HPDE6-E6E7 (cell line): ENCODE measurements at regions not wholly inside any gene's neighbourhood (a gene's known extent, or its start where the extent isn't known, plus 50 kb on each side); places are given as distances from the start of the nearest gene placed in this dataset.
"Not testable (repeated sequence)": the region's sequence is repeated elsewhere in the genome, so short reads cannot be mapped to it uniquely, and the experiment has no call there.

Experiments used
- DNase-seq: peaks from one replicate; pipeline ENCODE4 v3.0.0; 2011; ENCODE audit warnings: missing footprints; ENCODE audit errors: extremely low spot score

DNA sequence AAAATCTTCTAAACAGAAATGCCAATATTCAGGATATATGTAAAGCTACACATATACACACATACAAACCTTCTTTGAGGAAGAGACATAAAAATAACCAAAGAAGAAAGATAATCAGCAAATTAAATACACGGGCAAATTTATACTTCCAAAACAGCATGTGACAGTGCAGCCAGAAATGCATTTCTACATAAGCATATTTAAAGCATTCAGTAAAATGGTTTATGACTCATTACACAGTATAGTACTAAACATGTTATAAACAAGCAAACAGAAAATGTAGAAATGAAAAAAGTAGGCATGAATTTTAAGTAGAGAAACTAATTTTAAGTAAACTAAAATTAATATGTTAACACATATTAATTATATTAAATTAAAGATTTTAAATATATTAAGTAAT, 1717.2 kb downstream of the OTOL1 start:
- DNase-seq: no peak

- no peak for DNase-seq
Measured at GRCh38 chr3:163196815-163197374, 1700.3 kb downstream of the OTOL1 start.

DNA sequence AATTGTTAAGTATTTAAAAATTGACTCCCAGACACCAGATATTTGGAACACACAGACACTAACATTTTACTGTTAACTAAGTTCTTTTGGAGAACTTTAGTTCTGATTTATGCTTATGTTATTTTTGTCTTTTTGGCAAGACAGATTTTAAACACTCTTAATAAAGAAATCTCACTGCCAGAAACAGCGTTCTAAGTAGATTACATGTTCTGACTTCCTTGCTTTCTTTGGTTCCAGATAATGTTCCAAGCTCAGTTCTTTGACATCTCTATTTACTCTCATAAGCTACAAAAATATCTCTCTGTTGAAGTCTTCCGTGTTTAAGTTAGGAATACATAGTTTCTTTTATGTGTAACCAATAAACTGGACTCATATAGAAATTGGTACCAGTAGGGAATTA, 1699.6 kb downstream of the OTOL1 start:
- DNase-seq: no peak

DNA sequence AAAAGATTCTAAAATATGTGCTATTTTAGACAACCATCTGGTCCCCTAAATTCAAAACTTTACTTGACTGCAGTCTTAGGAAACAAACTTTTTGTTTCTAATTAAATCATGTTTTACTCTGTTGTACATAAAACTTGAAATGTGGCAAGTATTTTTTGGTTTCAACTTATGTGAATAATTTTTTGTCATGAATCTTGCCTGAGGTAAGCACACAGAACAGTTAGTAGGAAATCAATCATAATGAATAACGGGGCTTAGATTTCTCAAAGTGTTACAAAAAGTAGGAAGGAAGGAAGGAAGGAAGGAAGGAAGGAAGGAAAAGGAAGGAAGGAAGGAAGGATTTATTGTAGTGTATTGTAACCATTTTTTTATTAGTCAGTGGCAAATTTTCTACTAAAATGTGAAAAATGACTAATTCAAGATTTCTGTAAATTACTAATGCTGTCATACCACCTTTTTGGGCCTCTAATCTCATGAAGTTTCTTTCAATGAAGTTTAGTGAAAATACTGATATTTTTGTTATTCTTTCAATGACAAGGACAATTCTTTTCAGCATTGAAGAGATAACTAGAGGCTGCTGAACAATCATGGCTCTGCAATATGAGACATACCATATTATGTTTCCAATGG, 1689.2 kb downstream of the OTOL1 start:
- no peak for DNase-seq

- no peak for DNase-seq
Measured at GRCh38 chr3:163175970-163176369, 1679.4 kb downstream of the OTOL1 start.

DNA sequence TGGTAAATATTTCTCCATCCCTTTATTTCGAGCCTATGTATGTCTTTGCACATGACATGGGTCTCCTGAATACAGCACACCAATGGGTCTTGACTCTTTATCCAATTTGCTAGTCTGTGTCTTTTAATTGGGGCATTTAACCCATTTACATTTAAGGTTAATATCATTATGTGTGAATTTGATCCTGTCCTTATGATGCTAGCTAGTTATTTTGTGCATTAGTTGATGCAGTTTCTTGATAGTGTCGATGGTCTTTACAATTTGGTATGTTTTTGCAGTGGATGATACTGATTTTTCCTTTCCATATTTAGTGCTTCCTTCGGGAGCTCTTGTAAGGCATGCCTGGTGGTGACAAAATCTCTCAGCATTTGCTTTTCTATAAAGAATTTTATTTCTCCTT, 1675.9 kb downstream of the OTOL1 start:
- DNase-seq: not testable (repeated sequence)

- DNase-seq: no peak
Measured at GRCh38 chr3:163166197-163166596, 1669.6 kb downstream of the OTOL1 start.

DNA sequence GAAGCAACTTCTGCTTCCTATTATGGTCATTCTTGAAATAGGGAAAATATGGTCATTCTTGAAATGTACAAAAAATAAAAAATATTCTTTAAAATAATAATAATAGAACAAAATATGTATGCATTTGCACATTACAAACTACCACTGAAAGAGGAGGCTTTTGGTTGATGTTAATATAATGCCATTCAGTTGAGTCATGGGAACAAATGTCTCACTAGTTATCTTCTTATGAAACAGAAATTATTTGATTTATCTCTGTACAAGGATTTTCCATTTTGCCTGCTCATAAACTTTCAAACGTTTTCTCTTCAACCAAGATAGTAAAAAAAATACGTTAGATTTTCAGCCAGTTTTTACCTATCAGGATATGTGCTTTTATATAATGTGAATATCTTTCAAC, 1662.7 kb downstream of the OTOL1 start:
- no peak for DNase-seq

GRCh38 chr3:163139600-163139999, 1643.0 kb downstream of the OTOL1 start:
- no peak for DNase-seq

DNA sequence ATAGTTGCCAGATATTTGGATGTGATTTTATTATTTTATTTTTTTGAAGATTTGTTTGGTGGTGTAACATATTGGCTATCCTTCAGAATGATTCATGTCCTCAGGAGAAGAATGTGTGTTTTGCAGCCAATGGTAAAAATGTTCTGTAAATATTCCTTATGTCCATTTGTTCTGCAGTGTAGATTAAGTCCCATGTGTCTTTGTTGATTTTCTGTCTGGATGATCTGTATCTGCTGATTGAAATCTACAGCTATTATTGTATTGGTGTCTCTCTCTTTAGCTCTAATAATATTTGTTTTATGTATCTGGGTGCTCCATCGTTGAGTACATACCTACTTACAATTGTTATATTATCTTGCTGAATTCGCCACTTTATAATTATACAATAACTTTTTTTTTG, 1641.7 kb downstream of the OTOL1 start:
- DNase-seq: no peak

- no peak for DNase-seq
Measured at GRCh38 chr3:163132111-163132510, 1635.5 kb downstream of the OTOL1 start.

GRCh38 chr3:163129287-163129686, 1632.7 kb downstream of the OTOL1 start:
- no peak for DNase-seq

GRCh38 chr3:163126115-163126514, 1629.5 kb downstream of the OTOL1 start:
- DNase-seq: no peak
